Activated CD4-positive, alpha-beta memory T cell treated with anti-CD3 and anti-CD28 coated beads for 36 hours (primary cell): ENCODE measurements at regions not wholly inside any gene's neighbourhood (a gene's known extent, or its start where the extent isn't known, plus 50 kb on each side); places are given as distances from the start of the nearest gene placed in this dataset.
"Not testable (repeated sequence)": the region's sequence is repeated elsewhere in the genome, so short reads cannot be mapped to it uniquely, and the experiment has no call there.

Experiments
- CTCF ChIA-PET: fragments of 350-600 bp; sonication (Branson Sonifier 250); formaldehyde crosslinking; loops from one replicate; lab custom pipeline; 2021; ENCODE audit warnings: antibody characterized with exemption, inconsistent platforms; lab: Charles Lee
- POLR2A ChIA-PET: fragments of 350-600 bp; sonication (Branson Sonifier 250); formaldehyde crosslinking; loops from one replicate; lab custom pipeline; 2021; ENCODE audit warnings: antibody characterized with exemption; lab: Charles Lee
- DNase-seq: peaks from one replicate; pipeline ENCODE4 v3.0.0-alpha.2; 2020
- H3K27ac Mint-ChIP-seq: one replicate; pipeline ENCODE4 v1.8.0; 2021; ENCODE audit warnings: mixed read lengths
- H3K27me3 Mint-ChIP-seq: one replicate; pipeline ENCODE4 v1.8.0; 2021; ENCODE audit warnings: mixed read lengths
- H3K36me3 Mint-ChIP-seq: one replicate; pipeline ENCODE4 v1.8.0; 2021; ENCODE audit warnings: mixed read lengths
- H3K4me1 Mint-ChIP-seq: one replicate; pipeline ENCODE4 v1.8.0; 2021; ENCODE audit warnings: low read depth, mixed read lengths
- H3K4me3 Mint-ChIP-seq: one replicate; pipeline ENCODE4 v1.8.0; 2021; ENCODE audit warnings: mild to moderate bottlenecking, mixed read lengths
- H3K9me3 Mint-ChIP-seq: one replicate; pipeline ENCODE4 v1.8.0; 2021; ENCODE audit warnings: mixed read lengths
- intact Hi-C: fragments of 100-400 bp; cut with micrococcal nuclease; formaldehyde crosslinking; loops from one replicate; pipeline ENCODE4 v1.15.1; 2023

DNA sequence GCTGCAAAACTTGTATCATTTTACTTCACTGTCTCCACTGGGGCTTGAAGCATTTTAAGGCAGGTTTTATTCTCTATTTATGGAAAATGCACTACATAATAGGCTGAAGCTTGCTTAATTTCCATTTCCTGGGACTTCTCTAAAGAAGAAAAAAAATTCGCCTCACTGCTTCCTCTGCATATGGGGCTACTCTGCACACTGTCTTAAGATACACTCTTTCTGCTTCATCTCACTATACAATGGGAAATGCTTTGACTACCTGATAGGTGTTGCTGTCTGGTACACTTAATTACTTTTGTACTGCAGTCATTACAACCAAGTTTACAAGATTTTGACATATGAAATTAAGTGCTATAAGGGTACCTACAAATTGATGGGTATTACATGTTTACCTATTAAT, 466.0 kb downstream of the KCNJ18 start:
- Mint-ChIP-seq H3K27me3 (no peaks in the 10 kb centered on the region), H3K4me1 (no peaks in the 10 kb centered on the region), H3K9me3 (peaks cover 16% of the 10 kb centered on the region), H3K4me3 (no peak overlapping the region), H3K36me3 (no peaks in the 10 kb centered on the region), H3K27ac (no peak overlapping the region)
- no peak for DNase-seq
- intact Hi-C loops = no loop called here
- ChIA-PET CTCF (no interaction called here), POLR2A (no interaction called here)

DNA sequence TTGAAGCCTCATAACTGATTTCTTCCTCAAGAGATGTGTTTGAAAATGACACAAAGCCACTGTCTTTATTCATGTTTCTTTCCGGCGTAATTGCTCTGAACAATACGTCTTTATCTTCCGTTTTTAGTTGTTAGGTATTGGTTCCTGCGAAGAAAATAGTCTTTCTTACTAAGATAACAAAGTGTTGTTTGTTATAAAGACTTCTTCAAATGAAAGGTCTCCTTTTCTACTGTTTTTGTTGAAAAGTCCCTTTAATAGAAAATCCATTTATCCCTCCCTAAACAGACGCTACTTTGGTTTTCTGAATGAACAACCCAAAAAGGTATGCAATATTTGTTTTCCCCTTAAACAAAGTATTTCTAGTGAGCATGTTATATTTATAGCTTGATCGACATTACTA, 469.1 kb downstream of the KCNJ18 start:
- DNase-seq = no peak
- H3K27ac Mint-ChIP-seq = no peak overlapping the region
- no peaks in the 10 kb centered on the region for H3K36me3 Mint-ChIP-seq
- no peaks in the 10 kb centered on the region for H3K4me1 Mint-ChIP-seq
- ChIA-PET POLR2A (no interaction called here), CTCF (no interaction called here)
- intact Hi-C loops = no loop called here
- peaks cover 10% of the 10 kb centered on the region for H3K9me3 Mint-ChIP-seq
- H3K27me3 Mint-ChIP-seq = no peaks in the 10 kb centered on the region
- no peak overlapping the region for H3K4me3 Mint-ChIP-seq

DNA sequence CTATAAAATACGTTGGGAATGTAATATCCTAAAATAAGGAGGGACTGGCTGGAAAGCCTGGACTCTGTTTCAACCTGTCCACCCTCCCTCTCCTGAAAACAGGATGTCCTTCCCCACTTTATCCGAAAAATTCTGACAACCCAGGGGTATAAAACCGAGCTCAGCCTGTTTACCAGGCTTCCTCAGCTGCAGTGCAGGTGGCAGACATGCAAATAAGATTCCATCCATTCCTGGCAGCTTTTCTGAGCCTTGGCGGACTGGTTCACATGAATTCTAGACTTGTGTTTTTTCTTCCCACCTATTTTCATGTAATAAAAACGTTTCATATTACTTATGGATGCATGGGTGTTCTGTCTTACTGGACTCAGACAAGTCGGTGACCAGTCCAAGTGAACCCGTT, 479.3 kb downstream of the KCNJ18 start:
- ChIA-PET CTCF (no interaction called here), POLR2A (no interaction called here)
- peaks cover 14% of the 10 kb centered on the region for H3K9me3 Mint-ChIP-seq
- no peak overlapping the region for H3K4me3 Mint-ChIP-seq
- no peaks in the 10 kb centered on the region for H3K36me3 Mint-ChIP-seq
- DNase-seq = no peak
- H3K27ac Mint-ChIP-seq = no peak overlapping the region
- H3K4me1 Mint-ChIP-seq = no peaks in the 10 kb centered on the region
- no peaks in the 10 kb centered on the region for H3K27me3 Mint-ChIP-seq
- intact Hi-C loops = no loop called here

DNA sequence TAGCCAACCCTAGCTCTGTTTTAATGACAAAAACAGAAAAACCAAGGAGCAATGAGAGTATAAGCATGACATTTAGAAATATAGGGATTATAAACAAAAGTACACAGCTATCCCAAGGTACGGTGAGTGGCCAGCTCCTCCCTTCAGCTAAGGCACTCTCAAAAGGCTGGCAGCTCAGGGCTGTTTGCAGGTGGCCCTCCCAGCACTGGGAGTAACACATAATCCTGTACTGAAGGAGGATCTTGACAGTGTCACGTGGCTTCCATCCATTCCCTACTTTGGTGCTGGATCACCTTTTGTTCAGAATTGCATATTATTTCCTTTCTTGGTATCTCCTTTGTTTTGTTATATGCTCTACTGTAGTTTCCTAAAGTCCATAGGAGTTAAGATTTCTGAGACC, 500.8 kb downstream of the KCNJ18 start:
- no peak for DNase-seq
- intact Hi-C loops = no loop called here
- no peaks in the 10 kb centered on the region for H3K27me3 Mint-ChIP-seq
- CTCF ChIA-PET = no interaction called here
- H3K36me3 Mint-ChIP-seq = no peaks in the 10 kb centered on the region
- POLR2A ChIA-PET = no interaction called here
- peaks cover 2% of the 10 kb centered on the region for H3K9me3 Mint-ChIP-seq
- no peak overlapping the region for H3K4me3 Mint-ChIP-seq
- no peaks in the 10 kb centered on the region for H3K4me1 Mint-ChIP-seq
- H3K27ac Mint-ChIP-seq = no peak overlapping the region

DNA sequence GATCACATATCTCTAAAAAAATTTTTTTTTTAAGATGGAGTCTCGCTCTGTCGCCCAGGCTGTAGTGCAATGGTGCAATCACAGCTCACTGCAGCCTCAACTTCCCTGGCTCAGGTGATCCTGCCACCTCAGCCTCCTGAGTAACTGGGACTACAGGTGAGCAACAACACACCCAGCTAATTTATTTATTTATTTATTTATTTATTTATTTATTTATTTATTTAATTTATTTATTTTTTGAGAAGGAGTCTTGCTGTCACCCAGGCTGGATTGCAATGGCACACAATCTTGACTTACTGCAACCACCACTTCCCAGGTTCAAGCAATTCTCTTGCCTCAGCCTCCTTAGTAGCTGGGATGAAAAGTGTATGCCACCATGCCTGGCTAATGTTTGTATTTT, 507.9 kb downstream of the KCNJ18 start:
- POLR2A ChIA-PET, DNase-seq: not testable (repeated sequence)

DNA sequence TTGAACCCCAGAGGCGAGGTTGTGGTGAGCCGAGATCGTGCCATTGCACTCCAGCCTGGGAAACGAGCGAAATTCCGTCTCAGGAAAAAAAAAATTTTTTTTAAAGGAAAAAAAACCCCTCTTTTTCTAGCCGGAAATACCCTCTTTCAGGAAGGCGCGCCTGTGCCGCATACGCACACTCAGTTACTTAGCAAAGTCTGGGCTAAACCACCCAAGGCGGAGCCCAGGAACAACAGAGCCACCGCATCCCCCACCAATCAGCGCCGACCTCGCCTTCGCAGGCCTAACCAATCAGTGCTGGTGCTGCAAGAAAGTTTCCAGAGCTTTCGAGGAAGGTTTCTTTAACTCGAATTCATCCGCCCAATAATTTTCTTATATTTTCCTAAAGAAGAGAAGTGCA, 510.4 kb downstream of the KCNJ18 start:
- peaks cover 1% of the 10 kb centered on the region for H3K36me3 Mint-ChIP-seq
- intact Hi-C loops = no loop called here
- no peaks in the 10 kb centered on the region for H3K4me1 Mint-ChIP-seq
- no peaks in the 10 kb centered on the region for H3K27me3 Mint-ChIP-seq
- ChIA-PET POLR2A (no interaction called here), CTCF (no interaction called here)
- no peak overlapping the region for H3K27ac Mint-ChIP-seq
- H3K4me3 Mint-ChIP-seq = no peak overlapping the region
- peaks cover 22% of the 10 kb centered on the region for H3K9me3 Mint-ChIP-seq
- no peak for DNase-seq

More for the DNA sequence above, 507.9 kb downstream of the KCNJ18 start:
- H3K27ac Mint-ChIP-seq, CTCF ChIA-PET, H3K4me1 Mint-ChIP-seq, H3K4me3 Mint-ChIP-seq, H3K27me3 Mint-ChIP-seq, intact Hi-C loops, H3K36me3 Mint-ChIP-seq: not testable (repeated sequence)
- H3K9me3 Mint-ChIP-seq = peaks cover 19% of the 10 kb centered on the region

DNA sequence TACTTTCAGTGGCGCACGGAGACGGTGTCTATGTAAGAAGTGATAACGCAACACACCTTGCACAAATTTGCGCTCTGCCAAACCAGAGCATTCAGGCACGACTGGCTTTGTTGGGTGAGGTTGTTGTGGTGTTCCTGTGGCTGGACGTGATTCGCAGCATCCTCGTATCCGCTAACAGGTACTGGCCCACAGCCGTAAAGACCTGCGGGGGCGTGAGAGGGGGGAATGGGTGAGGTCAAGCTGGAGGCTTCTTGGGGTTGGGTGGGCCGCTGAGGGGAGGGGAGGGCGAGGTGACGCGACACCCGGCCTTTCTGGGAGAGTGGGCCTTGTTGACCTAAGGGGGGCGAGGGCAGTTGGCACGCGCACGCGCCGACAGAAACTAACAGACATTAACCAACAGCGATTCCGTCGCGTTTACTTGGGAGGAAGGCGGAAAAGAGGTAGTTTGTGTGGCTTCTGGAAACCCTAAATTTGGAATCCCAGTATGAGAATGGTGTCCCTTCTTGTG, 510.9 kb downstream of the KCNJ18 start:
- Mint-ChIP-seq H3K4me3 (no peak overlapping the region), H3K27ac (no peak overlapping the region), H3K27me3 (no peaks in the 10 kb centered on the region), H3K4me1 (no peaks in the 10 kb centered on the region), H3K9me3 (peaks cover 22% of the 10 kb centered on the region), H3K36me3 (peaks cover 1% of the 10 kb centered on the region)
- no peak for DNase-seq
- POLR2A ChIA-PET = no interaction called here
- intact Hi-C loops = no loop called here
- CTCF ChIA-PET = no interaction called here

DNA sequence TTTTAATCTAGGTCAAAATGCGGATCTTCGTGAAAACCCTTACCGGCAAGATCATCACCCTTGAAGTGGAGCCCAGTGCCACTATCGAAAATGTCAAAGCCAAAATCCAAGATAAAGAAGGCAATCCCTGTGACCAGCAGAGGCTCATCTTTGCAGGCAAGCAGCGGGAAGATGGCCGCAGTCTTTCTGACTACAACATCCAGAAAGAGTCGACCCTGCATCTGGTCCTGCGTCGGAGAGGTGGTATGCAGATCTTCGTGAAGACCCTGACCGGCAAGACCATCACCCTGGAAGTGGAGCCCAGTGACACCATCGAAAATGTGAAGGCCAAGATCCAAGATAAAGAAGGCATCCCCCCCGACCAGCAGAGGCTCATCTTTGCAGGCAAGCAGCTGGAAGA, 511.8 kb downstream of the KCNJ18 start:
- DNase-seq, H3K4me3 Mint-ChIP-seq, H3K36me3 Mint-ChIP-seq, intact Hi-C loops, CTCF ChIA-PET, POLR2A ChIA-PET, H3K4me1 Mint-ChIP-seq, H3K27me3 Mint-ChIP-seq, H3K27ac Mint-ChIP-seq: not testable (repeated sequence)
- H3K9me3 Mint-ChIP-seq = peaks cover 22% of the 10 kb centered on the region

DNA sequence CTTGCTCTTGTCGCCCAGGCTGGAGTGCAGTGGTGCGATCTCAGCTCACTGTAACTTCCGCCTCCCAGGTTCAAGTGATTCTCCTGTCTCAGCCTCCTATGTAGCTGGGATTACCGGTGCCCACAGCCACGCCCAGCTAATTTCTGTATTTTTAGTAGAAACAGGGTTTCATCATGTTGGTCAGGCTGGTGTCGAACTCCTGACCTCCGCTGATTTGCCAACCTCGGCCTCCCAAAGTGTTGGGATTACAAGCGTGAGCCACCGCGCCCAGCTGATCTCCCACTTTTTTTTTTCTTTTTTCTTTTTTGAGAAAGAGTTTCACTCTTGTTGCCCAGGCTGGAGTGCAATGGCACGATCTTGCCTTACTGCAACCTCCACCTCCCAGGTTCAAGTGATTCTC, 517.9 kb downstream of the KCNJ18 start:
- H3K4me3 Mint-ChIP-seq, intact Hi-C loops, H3K36me3 Mint-ChIP-seq, H3K4me1 Mint-ChIP-seq, H3K27ac Mint-ChIP-seq, DNase-seq, POLR2A ChIA-PET, H3K27me3 Mint-ChIP-seq: not testable (repeated sequence)
- H3K9me3 Mint-ChIP-seq = peaks cover 12% of the 10 kb centered on the region
- CTCF ChIA-PET = interaction anchor here (0.6 kb wide), 1 partner anchor 12 kb away, joined by 4 read pairs; no protein-coding TSS in a partner anchor

DNA sequence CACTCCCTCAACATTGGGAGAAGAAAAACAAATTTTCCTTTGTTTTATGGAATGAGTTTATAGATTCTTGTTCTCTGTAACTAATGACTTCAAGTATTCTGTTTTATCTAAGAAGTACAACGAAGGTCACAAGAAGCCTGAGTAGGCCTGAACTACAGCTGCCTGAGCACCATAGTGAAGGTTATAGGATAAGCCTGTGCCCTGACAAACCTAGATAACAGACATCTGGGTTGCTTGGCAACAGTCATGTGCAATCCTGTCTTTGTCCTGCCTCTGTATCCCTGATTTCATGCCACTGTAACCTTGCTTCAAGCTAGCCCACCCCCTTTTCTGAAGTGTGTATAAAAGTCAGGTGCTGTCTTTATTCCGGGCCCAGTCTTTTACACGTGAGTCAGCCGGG, 520.8 kb downstream of the KCNJ18 start:
- H3K4me3 Mint-ChIP-seq, H3K27ac Mint-ChIP-seq, POLR2A ChIA-PET, DNase-seq, H3K36me3 Mint-ChIP-seq, H3K4me1 Mint-ChIP-seq, H3K27me3 Mint-ChIP-seq, H3K9me3 Mint-ChIP-seq, intact Hi-C loops, CTCF ChIA-PET: not testable (repeated sequence)

DNA sequence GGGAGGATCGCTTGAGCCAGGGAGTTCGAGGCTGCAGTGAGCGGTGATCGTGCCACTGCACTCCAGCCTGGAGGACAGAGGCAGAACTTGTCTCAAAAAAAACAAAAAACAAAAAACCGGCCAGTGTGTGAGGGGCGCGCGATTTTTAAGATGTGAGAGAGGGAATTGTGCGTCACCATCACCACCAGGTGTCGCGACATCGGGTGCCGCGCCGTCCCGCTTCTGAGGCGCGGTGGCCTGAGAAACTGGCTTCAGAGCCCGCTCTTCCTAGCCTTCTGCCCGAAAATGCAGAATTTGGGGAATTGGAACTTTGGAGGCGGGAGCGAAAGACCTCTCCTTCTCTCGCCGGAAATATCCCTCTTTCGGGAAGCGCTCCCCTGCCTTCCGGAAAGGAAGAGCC, 524.8 kb downstream of the KCNJ18 start:
- CTCF ChIA-PET = interaction anchor here (0.7 kb wide), 1 partner anchor 268 kb away, joined by 4 read pairs; no protein-coding TSS in a partner anchor
- no peak overlapping the region for H3K4me3 Mint-ChIP-seq
- peaks cover 10% of the 10 kb centered on the region for H3K9me3 Mint-ChIP-seq
- H3K4me1 Mint-ChIP-seq = no peaks in the 10 kb centered on the region
- no peak overlapping the region for H3K27ac Mint-ChIP-seq
- no peak for DNase-seq
- no peaks in the 10 kb centered on the region for H3K36me3 Mint-ChIP-seq
- H3K27me3 Mint-ChIP-seq = no peaks in the 10 kb centered on the region
- POLR2A ChIA-PET = no interaction called here
- intact Hi-C loops = no loop called here

DNA sequence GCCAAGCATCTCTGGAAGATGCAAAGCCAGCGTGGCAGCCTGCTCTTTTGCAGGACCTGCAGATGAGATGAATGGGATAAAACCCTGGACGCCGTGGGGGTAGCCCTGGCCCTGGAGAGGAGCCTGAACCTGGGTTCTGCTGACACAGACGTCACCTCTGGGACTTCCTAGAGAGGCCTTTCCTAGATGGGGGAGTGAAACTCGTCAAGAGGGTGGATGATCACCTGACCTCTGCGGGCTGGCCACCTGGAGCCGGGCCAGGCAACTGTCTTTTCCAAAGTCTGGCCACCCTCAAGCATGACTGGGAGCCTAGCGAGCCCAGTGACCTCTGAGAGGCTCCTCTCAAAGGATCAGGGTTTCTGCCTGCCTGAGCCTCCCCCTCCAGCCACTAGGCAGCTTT, 529.0 kb downstream of the KCNJ18 start:
- intact Hi-C loops = no loop called here
- no peak for DNase-seq
- H3K36me3 Mint-ChIP-seq = no peaks in the 10 kb centered on the region
- no peaks in the 10 kb centered on the region for H3K27me3 Mint-ChIP-seq
- CTCF ChIA-PET = no interaction called here
- H3K9me3 Mint-ChIP-seq = peaks cover 4% of the 10 kb centered on the region
- H3K4me3 Mint-ChIP-seq = no peak overlapping the region
- H3K4me1 Mint-ChIP-seq = no peaks in the 10 kb centered on the region
- no peak overlapping the region for H3K27ac Mint-ChIP-seq
- POLR2A ChIA-PET = no interaction called here

DNA sequence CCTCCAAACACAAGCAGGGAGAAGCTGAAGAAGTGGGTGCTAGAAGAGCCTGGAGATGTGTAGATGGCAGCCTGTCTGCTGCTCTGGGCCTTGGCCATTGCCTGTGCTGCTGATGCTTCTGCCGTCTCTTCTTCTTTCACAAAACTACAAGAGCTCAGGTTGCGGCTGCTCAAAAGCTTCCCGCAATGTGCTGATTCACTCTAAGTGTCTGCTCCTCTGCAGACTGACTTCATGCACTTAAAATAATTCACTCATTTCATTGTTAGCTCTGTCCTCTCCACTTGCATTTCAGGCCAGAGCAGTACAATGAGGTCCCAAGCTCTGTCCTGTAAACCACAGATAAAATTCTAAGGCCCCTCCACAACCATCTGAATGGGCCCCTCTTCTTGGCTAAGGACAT, 534.2 kb downstream of the KCNJ18 start:
- CTCF ChIA-PET = not testable (repeated sequence)
- peaks cover 10% of the 10 kb centered on the region for H3K9me3 Mint-ChIP-seq

More for the DNA sequence above, 534.2 kb downstream of the KCNJ18 start:
- intact Hi-C loops, H3K27me3 Mint-ChIP-seq, POLR2A ChIA-PET, H3K4me1 Mint-ChIP-seq, DNase-seq, H3K27ac Mint-ChIP-seq, H3K4me3 Mint-ChIP-seq, H3K36me3 Mint-ChIP-seq: not testable (repeated sequence)
